ENCODE measurements at regions not wholly inside any gene's neighbourhood (a gene's known extent, or its start where the extent isn't known, plus 50 kb on each side); places are given as distances from the start of the nearest gene placed in this dataset.

- Histone ChIP-seq H3K27ac (no peak overlapping the region), H2AFZ (no peak overlapping the region), H3K4me3 (ENCODE audit: low read depth, low read length) (no peak overlapping the region), H3K4me1 (no peaks in the 10 kb centered on the region), H3K9ac (no peak overlapping the region), H3K9me3 (ENCODE audit: control insufficient read depth, low read length) (no peaks in the 10 kb centered on the region), H3K36me3 (ENCODE audit: control insufficient read depth, insufficient read depth, low read length) (no peaks in the 10 kb centered on the region), H3K27me3 (ENCODE audit: control insufficient read depth, insufficient read depth, low read length) (no peaks in the 10 kb centered on the region), H3K79me2 (no peaks in the 10 kb centered on the region), H3K4me2 (ENCODE audit: low read length) (no peak overlapping the region)
- TF ChIP-seq CTCF (IDR thresholded peaks at IDR 0.05): no peak
Observed at GRCh38 chr5:4627131-4627530, 513.0 kb upstream of the ADAMTS16 start.

GRCh38 chr5:4627929-4628328, 512.2 kb upstream of the ADAMTS16 start:
- no peak overlapping the region for H2AFZ ChIP-seq
- no peaks in the 10 kb centered on the region for H3K27me3 ChIP-seq (ENCODE audit: control insufficient read depth, insufficient read depth, low read length)
- no peak overlapping the region for H3K9ac ChIP-seq
- H3K4me1 ChIP-seq: no peaks in the 10 kb centered on the region
- H3K4me2 ChIP-seq (ENCODE audit: low read length): no peak overlapping the region
- H3K79me2 ChIP-seq: no peaks in the 10 kb centered on the region
- no peaks in the 10 kb centered on the region for H3K36me3 ChIP-seq (ENCODE audit: control insufficient read depth, insufficient read depth, low read length)
- no peak overlapping the region for H3K4me3 ChIP-seq (ENCODE audit: low read depth, low read length)
- H3K27ac ChIP-seq: no peak overlapping the region
- H3K9me3 ChIP-seq (ENCODE audit: control insufficient read depth, low read length): no peaks in the 10 kb centered on the region
- no peak for TF ChIP-seq CTCF (IDR thresholded peaks at IDR 0.05)

GRCh38 chr5:4628645-4629385, 511.3 kb upstream of the ADAMTS16 start:
- Histone ChIP-seq H2AFZ (no peak overlapping the region), H3K79me2 (no peaks in the 10 kb centered on the region), H3K4me1 (no peaks in the 10 kb centered on the region), H3K4me3 (ENCODE audit: low read depth, low read length) (no peak overlapping the region), H3K27me3 (ENCODE audit: control insufficient read depth, insufficient read depth, low read length) (no peaks in the 10 kb centered on the region), H3K27ac (no peak overlapping the region), H3K9ac (no peak overlapping the region), H3K9me3 (ENCODE audit: control insufficient read depth, low read length) (no peaks in the 10 kb centered on the region), H3K4me2 (ENCODE audit: low read length) (no peak overlapping the region), H3K36me3 (ENCODE audit: control insufficient read depth, insufficient read depth, low read length) (no peaks in the 10 kb centered on the region)
- TF ChIP-seq CTCF (IDR thresholded peaks at IDR 0.05): no peak

GRCh38 chr5:4630031-4630430, 510.1 kb upstream of the ADAMTS16 start:
- Histone ChIP-seq H3K9ac (no peak overlapping the region), H2AFZ (no peak overlapping the region), H3K4me3 (ENCODE audit: low read depth, low read length) (no peak overlapping the region), H3K4me2 (ENCODE audit: low read length) (no peak overlapping the region), H3K27ac (no peak overlapping the region), H3K36me3 (ENCODE audit: control insufficient read depth, insufficient read depth, low read length) (no peaks in the 10 kb centered on the region), H3K4me1 (no peaks in the 10 kb centered on the region), H3K27me3 (ENCODE audit: control insufficient read depth, insufficient read depth, low read length) (no peaks in the 10 kb centered on the region), H3K9me3 (ENCODE audit: control insufficient read depth, low read length) (no peaks in the 10 kb centered on the region), H3K79me2 (no peaks in the 10 kb centered on the region)
- no peak for TF ChIP-seq CTCF (IDR thresholded peaks at IDR 0.05)

GRCh38 chr5:4634342-4634741, 505.8 kb upstream of the ADAMTS16 start:
- no peaks in the 10 kb centered on the region for H3K9me3 ChIP-seq (ENCODE audit: control insufficient read depth, low read length)
- no peak overlapping the region for H2AFZ ChIP-seq
- no peaks in the 10 kb centered on the region for H3K27me3 ChIP-seq (ENCODE audit: control insufficient read depth, insufficient read depth, low read length)
- no peak overlapping the region for H3K4me3 ChIP-seq (ENCODE audit: low read depth, low read length)
- no peak for TF ChIP-seq CTCF (IDR thresholded peaks at IDR 0.05)
- H3K4me1 ChIP-seq: no peaks in the 10 kb centered on the region
- no peaks in the 10 kb centered on the region for H3K36me3 ChIP-seq (ENCODE audit: control insufficient read depth, insufficient read depth, low read length)
- H3K4me2 ChIP-seq (ENCODE audit: low read length): no peak overlapping the region
- H3K9ac ChIP-seq: no peak overlapping the region
- H3K79me2 ChIP-seq: no peaks in the 10 kb centered on the region
- H3K27ac ChIP-seq: no peak overlapping the region
